OCI-LY1 (cell line): ENCODE measurements at regions not wholly inside any gene's neighbourhood (a gene's known extent, or its start where the extent isn't known, plus 50 kb on each side); places are given as distances from the start of the nearest gene placed in this dataset.

Experiments
- CTCF ChIP-seq: fragments of 200-600 bp; sonication (generic), shearing (Covaris generic); IDR thresholded peaks from 2 replicates; pipeline ENCODE4 v1.5.1; 2017; ENCODE audit warnings: mild to moderate bottlenecking, antibody characterized with exemption, low read length, moderate library complexity, mixed read lengths
- EZH2 ChIP-seq: fragments of 200-600 bp; sonication (generic), shearing (Covaris generic); IDR thresholded peaks from 2 replicates; pipeline ENCODE4 v1.8.0; 2017; ENCODE audit warnings: borderline replicate concordance, mixed run types, mild to moderate bottlenecking, antibody characterized with exemption, low read length, moderate library complexity, mixed read lengths

- no peak for TF ChIP-seq CTCF
- no peak for TF ChIP-seq EZH2
Measured at GRCh38 chr16:86338403-86339115, 171.8 kb upstream of the FOXF1 start.
